ENCODE measurements at regions not wholly inside any gene's neighbourhood (a gene's known extent, or its start where the extent isn't known, plus 50 kb on each side); places are given as distances from the start of the nearest gene placed in this dataset.

GRCh38 chr6:145442110-145442509, 293.2 kb downstream of the EPM2A start:
- no peak overlapping the region for H3K4me3 ChIP-seq (ENCODE audit: low read depth, low read length)
- TF ChIP-seq, protein P1, sequence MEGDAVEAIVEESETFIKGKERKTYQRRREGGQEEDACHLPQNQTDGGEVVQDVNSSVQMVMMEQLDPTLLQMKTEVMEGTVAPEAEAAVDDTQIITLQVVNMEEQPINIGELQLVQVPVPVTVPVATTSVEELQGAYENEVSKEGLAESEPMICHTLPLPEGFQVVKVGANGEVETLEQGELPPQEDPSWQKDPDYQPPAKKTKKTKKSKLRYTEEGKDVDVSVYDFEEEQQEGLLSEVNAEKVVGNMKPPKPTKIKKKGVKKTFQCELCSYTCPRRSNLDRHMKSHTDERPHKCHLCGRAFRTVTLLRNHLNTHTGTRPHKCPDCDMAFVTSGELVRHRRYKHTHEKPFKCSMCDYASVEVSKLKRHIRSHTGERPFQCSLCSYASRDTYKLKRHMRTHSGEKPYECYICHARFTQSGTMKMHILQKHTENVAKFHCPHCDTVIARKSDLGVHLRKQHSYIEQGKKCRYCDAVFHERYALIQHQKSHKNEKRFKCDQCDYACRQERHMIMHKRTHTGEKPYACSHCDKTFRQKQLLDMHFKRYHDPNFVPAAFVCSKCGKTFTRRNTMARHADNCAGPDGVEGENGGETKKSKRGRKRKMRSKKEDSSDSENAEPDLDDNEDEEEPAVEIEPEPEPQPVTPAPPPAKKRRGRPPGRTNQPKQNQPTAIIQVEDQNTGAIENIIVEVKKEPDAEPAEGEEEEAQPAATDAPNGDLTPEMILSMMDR (IDR thresholded peaks at IDR 0.05; ENCODE audit: low read depth, low read length) = no peak

DNA sequence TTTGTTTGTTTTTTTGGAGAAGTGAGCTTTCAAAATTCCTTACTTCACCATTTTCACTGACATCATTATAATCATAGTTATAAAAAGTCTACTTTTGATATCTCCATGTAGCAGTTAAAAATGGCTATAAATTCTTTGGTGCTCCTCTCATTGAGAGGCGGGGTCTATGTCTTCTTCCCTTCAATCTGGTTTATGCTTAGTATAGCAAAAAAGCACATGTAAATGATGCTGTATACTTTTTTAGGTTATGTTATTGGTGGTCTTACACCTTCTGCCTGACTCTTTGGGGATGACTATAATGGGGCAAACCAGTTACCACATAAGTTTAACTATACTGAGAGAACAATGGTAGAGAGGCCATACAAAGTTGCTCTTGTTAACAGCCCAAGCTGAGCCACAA, 289.6 kb downstream of the EPM2A start:
- H3K4me3 ChIP-seq (ENCODE audit: low read depth, low read length) = no peak overlapping the region
- TF ChIP-seq, protein P1 (IDR thresholded peaks at IDR 0.05; ENCODE audit: low read depth, low read length) = no peak

DNA sequence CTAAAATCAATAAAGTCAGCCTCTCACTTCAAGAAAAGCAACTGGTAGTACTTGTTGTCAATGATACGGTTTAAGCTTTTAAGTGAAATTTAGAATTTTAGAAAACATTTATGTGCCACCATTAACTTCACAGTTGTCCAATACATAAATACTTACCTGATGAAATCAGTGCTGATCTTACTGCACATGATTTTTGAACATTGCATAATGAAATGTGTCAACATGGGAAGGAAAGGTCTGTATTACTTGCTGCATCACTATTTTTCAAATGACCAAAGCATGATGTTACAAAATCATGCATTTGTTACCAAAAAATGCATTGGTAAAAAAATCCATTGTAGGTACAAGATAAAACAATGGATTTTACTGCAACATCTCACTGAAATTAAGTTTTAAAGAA, 284.3 kb downstream of the EPM2A start:
- TF ChIP-seq, protein P1 (IDR thresholded peaks at IDR 0.05; ENCODE audit: low read depth, low read length) = no peak
- no peak overlapping the region for H3K4me3 ChIP-seq (ENCODE audit: low read depth, low read length)

DNA sequence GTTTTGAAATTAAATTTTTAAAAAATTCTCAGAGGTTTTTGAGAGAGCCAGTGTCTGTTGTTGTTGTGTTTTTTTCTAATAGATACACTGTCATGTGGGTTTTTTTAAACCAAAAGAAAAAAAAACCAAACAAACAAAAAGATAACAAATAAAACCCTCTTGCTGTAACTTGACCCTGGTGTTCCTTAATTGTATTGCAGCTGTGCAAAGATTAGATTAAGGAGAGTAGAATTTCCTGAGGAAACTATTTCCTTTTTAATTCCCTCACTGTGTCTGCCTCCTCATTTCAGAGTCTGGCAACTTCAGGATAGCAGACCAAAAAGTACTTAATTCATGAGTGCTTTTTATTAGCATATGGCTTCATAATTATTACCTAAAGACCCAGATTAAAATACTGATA, 281.9 kb downstream of the EPM2A start:
- H3K4me3 ChIP-seq (ENCODE audit: low read depth, low read length) = no peak overlapping the region
- TF ChIP-seq, protein P1 (IDR thresholded peaks at IDR 0.05; ENCODE audit: low read depth, low read length) = no peak

- TF ChIP-seq, protein P1 (IDR thresholded peaks at IDR 0.05; ENCODE audit: low read depth, low read length) = no peak
- H3K4me3 ChIP-seq (ENCODE audit: low read depth, low read length) = no peak overlapping the region
These were observed 281.3 kb downstream of the EPM2A start for GRCh38 chr6:145454006-145454405.

DNA sequence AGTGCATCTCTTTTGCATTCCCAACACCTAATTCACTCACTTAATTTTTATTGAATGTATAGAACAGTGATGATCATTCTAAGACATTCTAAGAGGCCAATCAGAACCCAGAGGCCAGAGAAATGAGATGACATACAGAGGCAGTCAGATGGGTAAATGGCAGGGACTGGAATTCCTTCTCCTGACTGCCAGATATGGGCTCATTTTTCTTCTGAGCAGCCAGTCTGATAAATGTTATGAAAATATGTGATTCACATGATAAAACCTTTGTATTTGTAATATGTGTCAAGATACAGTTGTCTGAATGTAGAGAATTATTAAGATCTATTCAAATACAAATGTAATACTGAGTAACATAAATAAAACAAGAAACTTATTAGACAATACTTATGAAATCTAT, 277.8 kb downstream of the EPM2A start:
- TF ChIP-seq, protein P1 (IDR thresholded peaks at IDR 0.05; ENCODE audit: low read depth, low read length) = no peak
- H3K4me3 ChIP-seq (ENCODE audit: low read depth, low read length) = no peak overlapping the region

DNA sequence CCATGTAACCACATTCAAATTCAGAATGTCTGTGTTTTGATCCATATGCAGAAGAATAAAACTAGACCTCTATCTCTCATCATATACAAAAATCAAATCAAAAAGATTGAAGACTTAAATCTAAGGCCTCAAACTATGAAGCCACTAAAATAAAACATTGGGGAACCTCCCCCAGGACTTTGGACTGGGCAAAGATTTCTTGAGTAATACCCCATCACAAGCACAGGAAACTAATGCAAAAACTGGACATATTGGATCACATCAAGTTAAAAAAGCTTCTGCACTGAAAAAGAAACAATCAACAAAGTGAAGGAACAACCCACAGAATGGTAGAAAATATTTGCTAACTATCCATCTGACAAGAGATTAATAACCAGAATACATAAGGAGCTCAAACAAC, 266.8 kb downstream of the EPM2A start:
- TF ChIP-seq, protein P1 (IDR thresholded peaks at IDR 0.05; ENCODE audit: low read depth, low read length) = no peak
- no peak overlapping the region for H3K4me3 ChIP-seq (ENCODE audit: low read depth, low read length)

All from WI38 (cell line).